Caki2 (cell line): ENCODE measurements at regions not wholly inside any gene's neighbourhood (a gene's known extent, or its start where the extent isn't known, plus 50 kb on each side); places are given as distances from the start of the nearest gene placed in this dataset.

Experiments used
- DNase-seq: peaks from one replicate; pipeline ENCODE4 v3.0.0-alpha.2; 2015; ENCODE audit warnings: low read depth
- in situ Hi-C: cut with HindIII; loops from 2 replicates; pipeline ENCODE4 v1.10.0; 2016; ENCODE audit warnings: low sequenced_read_pairs, low pct_unique_long_range_greater_than_20kb, mixed read lengths

DNA sequence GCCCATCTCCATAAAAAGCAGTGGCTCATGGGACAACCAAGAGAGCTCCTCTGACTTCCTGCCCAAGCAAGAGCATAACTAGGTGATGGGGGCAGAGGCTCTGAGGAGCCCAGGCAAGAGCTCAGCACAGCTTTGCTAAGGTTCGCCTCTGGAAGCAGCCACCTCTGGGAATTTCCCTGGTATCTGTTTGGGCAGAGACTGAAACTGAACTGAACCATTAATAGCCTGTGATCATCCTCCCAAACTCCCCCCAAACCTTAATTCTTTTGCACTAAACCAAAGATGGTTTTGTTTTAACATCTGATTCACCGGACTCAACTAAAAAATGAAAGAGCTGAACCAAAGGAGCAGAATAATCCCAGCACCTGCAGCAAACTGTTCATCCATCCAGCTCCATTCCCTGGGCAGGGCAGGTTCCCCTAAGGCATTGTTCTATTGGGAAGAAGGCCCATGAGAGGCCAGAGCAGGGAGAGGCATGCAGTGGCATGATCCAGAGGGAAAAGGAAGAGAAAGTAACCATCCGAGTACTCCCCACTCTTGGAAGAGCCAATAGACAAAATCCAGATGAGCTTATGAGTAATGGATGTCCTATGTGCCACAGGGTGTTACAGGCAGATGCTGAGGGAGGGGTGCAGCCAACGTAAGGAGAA lies 77.8 kb upstream of the KAZN start:
- in situ Hi-C loops, result no loop called here
- DNase-seq, result no peak

DNA sequence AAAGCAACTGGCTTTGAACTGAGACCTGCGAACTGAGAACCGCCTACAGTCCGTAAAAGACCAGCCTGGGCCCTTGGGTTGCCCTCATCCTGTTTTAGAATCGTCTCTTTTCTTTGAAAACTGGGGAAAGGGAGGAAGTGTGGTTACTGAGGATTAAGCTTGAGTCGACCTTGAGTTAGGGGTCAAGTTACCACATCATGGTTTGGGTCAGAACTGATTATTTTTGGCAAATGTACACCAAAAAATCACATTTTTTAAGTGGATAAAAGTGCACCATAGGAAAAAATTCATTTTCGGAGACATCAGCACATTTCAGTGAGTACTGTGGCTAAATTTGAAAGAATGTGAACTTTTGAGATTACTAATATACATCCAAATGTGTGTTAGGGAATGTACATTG lies 76.9 kb upstream of the KAZN start:
- DNase-seq, result no peak
- in situ Hi-C loops, result no loop called here

DNA sequence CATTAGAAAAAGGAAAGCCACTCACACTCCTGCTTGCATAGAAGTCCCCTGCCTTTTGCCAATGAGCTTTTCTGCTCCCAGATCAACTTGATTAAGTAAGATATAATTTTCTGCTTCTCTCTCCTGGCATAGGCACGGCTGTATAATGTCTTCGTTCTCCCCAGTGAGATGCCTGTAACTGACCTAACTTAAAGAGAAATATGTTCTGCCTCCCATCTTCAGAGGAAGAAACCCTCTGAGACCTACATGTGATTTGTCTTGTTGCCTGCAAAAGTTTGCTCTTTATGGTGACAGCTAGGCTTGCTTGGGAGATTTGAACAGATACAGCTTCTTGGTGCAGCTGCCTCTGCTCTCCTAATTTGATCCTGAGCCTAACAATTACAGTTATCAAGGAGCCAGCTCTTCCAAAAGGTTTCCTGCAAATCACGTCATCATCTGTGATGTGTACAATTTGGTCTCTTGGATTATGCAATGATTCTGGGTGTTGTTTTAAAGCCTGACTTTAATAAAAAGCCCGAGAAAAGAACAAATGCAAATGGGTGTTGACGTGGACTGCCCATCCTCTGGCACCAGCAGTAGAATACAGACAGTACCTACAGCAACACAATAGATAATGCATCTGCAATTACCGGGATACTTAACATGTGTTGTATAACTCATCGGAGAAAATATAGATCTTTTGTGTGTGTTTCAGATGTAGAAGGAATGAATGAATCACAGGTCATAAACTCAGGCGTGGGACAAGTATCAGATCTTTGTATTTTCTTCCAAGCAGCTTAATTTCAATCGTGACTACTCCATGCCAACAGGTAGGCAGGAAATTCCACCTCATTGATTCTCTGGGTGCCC lies 76.2 kb upstream of the KAZN start:
- no peak for DNase-seq
- in situ Hi-C loops, result no loop called here

DNA sequence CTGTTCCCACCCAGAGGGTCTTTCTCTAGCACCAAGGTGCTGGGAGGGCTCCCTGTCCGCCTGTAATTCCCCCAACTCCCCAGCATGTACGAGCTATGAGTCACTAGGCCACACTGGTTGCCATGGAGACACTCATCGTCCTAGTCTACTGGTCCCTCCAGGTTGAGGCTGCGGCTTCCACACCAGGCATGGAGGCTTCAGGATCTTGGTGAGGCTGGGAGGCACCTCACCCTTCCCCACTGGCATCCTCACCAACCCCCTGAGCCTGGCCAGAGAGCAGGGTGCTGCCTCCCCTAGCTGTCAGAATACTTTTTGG lies 75.6 kb upstream of the KAZN start:
- peak; percentile 51 for DNase-seq
- in situ Hi-C loops, result no loop called here

DNA sequence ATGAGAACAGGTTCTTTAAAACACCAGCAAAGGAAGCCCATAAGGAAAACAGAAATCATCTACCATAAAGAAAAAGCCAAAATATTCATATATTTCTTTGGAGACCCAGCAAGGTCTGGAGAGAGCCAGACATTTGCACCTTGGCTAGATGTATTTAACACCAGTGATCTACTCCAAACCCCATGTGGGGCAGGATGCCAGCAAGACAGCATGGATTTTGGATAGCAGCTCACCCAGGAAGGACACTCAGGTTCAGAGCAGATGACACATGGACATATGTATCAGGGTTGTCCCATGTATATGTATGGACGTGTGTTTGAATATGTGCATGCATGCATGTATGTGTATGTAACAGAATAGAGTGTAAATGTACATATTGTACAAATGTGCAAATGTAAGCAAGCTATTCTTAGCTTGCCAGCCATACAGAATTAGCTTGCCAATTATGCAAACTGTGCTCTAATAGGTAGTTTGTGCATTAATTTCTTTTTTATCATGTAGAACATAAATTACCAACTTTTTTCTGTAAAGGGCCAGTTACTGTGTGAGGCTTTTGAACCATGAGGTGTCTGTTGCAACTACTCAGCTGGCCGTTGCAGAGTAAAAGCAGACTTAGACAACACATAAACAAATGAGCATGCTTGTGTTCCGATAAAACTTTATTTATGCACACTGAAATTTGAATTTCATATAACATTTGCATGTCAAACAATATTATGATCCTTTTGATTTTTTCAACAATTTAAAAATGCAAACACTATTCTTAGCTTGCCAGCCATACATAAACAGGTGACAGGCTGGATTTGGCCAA lies 73.5 kb upstream of the KAZN start:
- DNase-seq, result no peak
- in situ Hi-C loops, result no loop called here

DNA sequence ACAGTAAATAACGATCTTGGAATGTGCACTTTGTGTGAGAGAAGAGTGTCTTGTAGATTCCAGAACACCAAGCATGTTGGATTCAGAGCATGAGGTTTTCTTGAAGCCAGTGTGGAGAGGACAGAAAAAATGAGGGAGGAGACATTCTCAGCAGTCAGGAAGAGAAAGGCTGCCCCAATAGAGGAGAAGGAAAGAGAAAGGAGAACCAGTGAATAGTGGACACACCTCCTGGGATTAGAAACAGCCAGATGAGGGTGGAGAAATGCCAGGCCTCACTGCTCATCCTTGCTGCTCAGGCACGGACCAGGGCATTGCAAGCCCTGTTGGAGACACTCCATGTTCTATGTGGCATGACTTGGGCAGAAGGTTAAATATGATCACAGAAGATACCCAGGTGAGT lies 69.0 kb upstream of the KAZN start:
- DNase-seq, result no peak
- in situ Hi-C loops, result no loop called here

DNA sequence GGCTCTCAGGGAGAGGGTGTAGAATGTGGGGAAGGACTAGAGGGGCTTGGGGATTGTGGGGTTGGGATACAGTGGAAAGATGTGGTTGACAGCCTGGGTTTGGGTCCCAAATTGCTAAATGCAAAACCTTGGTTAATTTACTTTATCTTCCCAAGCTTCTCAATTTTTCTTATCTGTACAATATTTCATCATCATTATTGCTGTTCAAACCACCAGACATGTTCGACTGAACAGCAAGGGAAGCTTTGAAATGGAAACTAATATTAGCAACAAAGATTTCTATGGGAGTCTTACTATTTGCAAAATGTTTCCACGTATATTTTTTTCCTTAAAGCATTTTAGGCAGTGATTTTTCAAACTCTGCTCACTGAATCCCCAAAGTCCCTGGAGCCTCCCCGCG lies 67.0 kb upstream of the KAZN start:
- no peak for DNase-seq
- in situ Hi-C loops, result no loop called here

DNA sequence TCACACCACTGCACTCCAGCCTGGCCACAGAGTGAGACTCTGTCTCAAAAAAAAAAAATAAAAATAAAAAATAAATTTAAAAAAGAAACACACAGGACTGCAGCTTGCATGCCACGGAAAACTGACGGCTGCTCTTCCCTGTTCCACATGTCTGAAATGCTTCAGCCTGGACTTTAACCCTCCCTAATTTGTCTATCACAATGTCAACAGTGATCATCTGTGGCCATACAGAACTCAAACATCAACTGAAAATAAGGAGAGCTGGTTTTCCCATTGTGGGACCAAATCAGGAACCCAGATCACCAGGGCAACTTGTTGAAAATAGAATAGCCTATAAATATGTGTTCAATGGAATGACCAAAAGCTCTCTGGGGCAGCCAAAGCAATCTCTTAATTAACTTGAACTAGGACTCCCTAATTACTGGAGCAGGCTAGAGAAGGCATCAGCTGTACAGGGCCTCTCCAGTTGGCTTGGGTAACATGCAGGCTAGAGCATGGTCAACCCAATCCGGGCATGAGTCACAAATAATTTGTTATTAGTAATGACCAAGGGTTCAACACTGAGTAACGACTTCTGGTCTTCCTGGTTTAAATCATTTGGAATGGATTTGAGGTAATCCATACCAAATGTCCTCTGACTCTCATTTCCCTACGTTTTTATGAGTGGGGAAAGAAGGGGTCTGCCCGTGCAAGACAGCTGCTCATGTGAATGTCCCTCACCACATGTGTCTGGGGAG lies 62.7 kb upstream of the KAZN start:
- no peak for DNase-seq
- in situ Hi-C loops, result no loop called here

DNA sequence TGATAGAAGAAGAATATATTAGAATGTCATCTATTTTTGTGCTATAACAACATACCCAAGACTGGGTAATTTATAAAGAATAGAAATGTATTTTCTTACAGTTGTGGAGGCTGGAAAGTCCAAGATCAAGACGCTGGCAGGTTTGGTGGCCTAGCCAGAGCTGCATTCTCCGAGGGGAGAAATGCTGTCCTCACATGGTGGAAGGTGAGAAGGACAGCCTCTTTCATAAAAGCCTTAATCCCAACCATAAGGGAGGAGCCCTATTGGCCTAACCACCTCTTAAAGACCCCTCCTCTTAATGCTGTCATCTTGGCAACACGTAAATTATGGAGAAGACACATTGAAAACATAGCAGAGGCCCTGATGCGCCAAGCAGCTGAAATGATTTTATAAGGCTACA lies 60.1 kb upstream of the KAZN start:
- in situ Hi-C loops, result no loop called here

DNA sequence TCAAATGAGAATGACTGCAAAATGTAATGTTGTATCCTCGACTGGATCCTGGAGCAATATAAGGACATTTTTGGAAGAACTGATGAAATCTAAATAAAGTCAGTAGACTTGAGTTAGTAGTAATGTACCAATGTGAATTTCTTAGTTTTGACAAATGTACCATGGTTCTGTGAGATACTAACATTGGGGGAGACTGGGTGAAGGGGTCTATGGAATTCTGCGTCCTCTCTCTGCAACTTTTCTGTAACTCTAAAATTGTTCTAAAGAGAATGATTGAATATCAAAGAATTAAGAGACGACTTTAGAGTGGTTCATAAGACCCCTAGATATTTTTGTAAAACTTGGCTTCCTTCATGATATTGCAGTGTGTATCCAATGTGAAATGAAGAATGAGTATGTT lies 59.2 kb upstream of the KAZN start:
- no peak for DNase-seq
- in situ Hi-C loops, result no loop called here

More for the DNA sequence above, 60.1 kb upstream of the KAZN start:
- no peak for DNase-seq

DNA sequence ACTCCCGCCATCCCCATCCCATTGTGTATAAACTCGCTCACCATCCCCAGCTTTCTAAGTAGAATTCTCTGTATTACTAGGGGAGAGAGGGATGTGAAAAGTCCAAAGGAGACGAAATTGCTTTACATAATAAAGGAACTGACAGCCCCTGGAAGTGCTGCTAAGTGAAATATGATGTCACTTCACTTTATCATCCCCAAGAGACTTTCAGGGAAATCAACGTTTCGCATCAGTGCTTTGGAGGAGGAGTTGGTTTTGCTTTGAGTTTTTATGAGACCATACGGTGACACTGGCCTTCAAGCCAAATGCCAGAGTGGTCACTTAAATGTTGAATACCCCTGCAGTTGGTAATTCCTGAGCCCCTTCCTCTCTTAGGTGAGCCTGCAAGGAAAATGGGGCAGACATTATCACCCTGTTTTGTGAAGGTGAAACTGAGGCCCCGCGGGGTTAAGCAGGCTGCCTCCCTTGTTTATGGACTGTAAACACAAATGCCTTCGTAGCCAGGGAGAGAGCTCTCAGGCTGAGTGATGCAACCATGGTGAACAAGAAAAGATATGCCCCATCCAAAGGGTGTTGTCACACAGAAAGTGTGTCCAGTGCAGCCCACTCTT lies 58.4 kb upstream of the KAZN start:
- peak; percentile 69 for DNase-seq
- in situ Hi-C loops, result no loop called here

DNA sequence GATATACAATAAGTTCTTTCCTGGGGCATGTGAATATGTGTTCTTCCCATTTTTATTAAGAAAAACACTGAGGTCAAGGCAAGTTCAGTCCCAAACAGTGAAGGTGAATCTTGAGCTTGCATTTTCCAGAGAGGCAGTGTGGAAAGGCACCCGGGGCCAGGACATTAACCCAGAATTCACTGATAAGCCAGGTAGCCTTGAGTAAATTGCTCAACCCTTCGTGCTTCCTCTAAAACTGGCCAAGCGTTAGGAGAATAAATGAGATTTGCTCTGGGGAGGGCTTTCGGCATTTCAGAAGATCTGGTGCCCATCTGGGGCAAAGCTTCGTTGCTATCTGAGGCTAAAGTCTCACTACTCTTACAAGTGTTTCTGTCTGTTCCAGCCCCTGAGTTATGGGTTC lies 57.1 kb upstream of the KAZN start:
- in situ Hi-C loops, result no loop called here
- DNase-seq, result no peak

DNA sequence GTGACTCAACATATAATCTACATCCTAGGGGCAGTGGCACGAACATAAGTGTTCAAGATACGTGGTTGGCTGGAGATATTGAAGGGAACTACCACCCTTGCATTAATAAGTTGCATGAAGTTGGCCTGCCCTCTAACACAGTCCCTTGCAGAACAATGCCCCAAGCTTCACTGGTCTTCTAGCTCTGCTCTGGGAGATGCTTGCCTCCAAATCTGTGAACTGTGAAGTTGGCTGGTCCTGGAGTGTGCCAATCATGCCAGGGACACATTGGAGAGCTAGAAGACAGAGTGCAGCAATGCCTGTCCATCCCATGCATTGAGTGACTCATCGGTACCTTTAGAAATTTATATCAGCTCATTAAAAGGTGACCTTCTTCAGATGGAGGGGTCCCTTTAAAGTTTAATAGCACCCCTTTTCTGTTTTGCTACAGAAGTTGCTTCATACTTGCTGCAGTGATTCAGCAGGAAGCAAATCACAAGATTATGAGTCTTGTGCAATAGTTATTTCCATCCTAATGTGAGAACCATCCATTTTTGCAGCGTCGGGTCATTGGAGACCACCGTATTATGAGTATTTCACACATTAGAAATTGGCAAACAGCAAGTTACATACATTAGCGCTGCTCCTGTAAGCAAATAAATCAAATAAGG lies 55.2 kb upstream of the KAZN start:
- DNase-seq, result peak; percentile 87
- in situ Hi-C loops, result no loop called here

DNA sequence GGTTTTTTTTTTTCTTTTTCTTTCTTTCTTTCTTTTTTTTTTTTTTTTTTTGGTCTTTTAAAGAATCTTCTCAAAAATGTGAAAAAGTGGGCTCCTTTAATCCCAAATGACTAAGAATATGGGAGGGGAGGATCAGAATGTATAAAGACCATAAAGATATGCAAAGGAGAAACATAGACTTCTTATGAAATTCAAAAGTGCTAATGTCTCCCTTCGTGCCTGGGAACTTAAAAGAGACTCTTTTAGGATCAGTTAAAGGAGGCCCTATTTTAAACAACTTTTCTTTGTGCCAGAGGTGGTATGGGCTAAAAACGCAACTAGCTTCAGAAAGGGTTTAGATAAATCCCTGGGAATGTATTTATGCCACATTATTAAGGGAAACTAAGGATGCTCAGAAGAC lies 54.2 kb upstream of the KAZN start:
- in situ Hi-C loops, result no loop called here
- DNase-seq, result no peak

DNA sequence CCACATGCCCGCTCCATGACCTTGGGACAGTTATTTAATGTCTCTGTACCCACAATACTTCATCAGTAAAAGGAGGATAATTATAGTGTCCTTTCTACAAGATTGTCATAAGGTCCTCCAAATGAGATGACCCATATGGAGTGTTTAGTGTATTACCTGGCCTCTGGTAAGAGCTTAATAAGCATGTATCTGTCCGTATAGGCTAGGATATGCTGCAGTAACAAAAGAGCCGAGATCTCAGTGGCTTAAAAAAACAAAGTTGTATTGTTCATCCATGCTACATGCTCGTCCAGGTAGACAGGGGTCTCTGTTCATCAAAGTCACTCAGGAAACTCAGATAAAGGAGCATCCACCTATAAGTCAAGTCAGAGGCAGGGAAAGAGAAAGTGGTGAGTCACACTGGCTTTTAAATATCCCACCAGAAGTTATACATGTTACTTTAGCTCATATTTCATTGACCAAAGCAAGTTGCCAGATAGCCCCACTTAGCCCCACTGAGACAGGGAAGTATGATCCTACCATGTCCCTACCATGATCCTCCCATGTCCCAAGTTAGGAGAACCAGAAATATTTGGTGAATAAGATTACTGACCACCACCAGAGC lies 53.0 kb upstream of the KAZN start:
- no peak for DNase-seq
- in situ Hi-C loops, result no loop called here

DNA sequence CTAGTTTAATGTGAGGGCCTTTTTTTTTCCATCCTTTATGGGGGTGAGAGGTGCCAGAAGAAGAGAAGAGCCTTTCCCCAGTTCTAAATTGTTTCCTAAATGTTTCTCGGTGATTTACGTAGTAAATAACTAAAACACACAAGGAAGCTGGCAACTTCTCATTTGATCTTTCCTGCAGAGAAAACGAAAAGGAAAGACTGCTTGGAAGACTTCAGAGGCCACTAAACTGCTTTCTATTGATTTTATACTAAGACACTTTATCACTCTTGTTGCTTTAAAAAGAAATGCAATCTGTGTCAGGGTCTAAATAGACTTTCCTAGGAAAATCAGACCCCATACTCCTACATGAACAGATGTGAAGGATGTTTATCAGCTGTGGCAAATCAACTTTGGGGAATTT lies 52.1 kb upstream of the KAZN start:
- DNase-seq, result no peak
- in situ Hi-C loops, result no loop called here
